ENCODE measurements at regions not wholly inside any gene's neighbourhood (a gene's known extent, or its start where the extent isn't known, plus 50 kb on each side); places are given as distances from the start of the nearest gene placed in this dataset.

GRCh38 chr3:95210878-95211277, 1148.0 kb downstream of the NSUN3 start:
- no peak for TF ChIP-seq CTCF (IDR thresholded peaks at IDR 0.05; ENCODE audit: poor library complexity, severe bottlenecking)
- no peak for TF ChIP-seq REST (IDR thresholded peaks at IDR 0.05; ENCODE audit: borderline replicate concordance)
- no peak for TF ChIP-seq POLR2AphosphoS5 (IDR thresholded peaks at IDR 0.05)
- no peak for TF ChIP-seq EZH2 (IDR thresholded peaks at IDR 0.05; ENCODE audit: borderline replicate concordance, insufficient read depth, low read length, poor library complexity, severe bottlenecking)
- TF ChIP-seq TAF1 (IDR thresholded peaks at IDR 0.05; ENCODE audit: low read depth) = no peak
- TF ChIP-seq RAD21 (conservative IDR thresholded peaks at IDR 0.05) = no peak
- no peak for TF ChIP-seq SMC3 (conservative IDR thresholded peaks at IDR 0.05; ENCODE audit: poor library complexity)
- TF ChIP-seq EP300 (conservative IDR thresholded peaks at IDR 0.05; ENCODE audit: poor library complexity, severe bottlenecking) = no peak
